EH (cell line): ENCODE measurements at regions not wholly inside any gene's neighbourhood (a gene's known extent, or its start where the extent isn't known, plus 50 kb on each side); places are given as distances from the start of the nearest gene placed in this dataset.
"Not testable (repeated sequence)": the region's sequence is repeated elsewhere in the genome, so short reads cannot be mapped to it uniquely, and the experiment has no call there.

Experiments used
- DNase-seq: peaks from one replicate; pipeline ENCODE4 v3.0.0-alpha.2; 2015; ENCODE audit warnings: low read depth

DNA sequence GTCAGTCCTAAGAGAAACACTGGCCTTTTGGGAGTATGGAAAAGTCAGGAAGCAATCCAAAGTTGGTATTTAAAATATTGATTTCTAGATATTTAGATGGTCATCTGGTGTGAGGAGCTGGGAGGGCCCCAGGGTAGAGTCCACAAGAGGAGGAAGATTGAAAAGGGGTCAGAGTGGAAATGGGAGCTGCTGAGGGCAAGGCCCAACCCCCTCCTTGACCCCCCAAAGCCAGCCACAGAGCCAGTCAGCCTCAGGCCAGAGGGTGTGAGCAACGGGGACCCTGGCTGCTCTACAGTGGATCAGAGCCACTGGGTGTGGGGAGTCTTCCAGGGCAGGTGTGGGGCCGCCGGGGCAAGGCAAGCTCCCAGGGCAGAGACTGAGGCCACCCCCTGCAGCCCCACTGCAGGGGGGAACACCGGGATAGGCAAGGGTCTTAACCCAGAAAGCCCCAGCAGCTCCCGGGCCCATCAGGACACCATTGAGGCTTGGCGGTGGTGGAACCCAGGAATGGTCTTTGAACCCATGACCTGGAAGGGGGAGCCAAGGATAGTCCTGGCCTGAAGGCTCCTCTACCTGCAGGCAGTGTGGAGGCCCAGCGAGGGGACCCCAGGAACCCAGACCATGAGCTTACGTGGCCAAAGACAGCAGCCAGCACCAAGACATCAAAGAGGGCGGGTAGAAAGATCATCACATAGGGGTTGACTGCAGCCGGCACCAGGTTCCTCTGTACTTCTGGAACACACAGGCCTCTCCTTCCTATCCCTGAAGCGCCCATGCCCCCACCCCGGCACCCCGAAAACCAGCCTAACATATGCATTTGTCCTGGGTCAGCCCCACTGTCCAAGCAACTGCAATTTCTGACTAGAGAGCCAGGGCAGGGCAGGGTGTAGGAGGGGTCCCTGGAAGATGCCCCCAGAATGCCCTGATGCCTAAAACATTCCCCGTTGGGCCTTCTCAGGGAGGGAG, 51.3 kb upstream of the CSPG4 start:
- not testable (repeated sequence) for DNase-seq

DNA sequence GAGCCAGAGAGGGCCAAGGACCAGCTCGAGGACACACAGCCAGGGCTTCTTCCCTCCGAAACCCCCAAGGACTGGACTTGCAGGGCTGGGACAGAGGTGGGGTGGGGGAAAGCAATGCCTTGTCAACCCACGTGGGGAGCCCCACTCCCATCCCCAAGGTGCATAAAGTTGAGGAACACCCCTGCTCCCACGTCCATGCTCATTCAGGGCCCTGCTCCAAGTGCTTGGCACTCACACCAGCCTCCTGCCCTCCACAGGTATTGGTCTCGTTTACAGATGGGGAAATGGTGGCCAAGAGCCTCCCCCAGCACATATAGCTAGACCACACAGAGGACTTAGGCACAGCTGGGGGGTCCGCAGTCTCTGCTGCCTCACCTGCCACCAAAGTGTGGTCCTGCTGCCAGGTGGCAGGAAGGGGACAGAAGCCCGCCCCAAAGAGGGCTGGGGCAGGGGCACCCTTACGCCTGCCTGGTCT, 50.5 kb upstream of the CSPG4 start:
- no peak for DNase-seq
